Brain microvascular endothelial cell (primary cell): ENCODE measurements at regions not wholly inside any gene's neighbourhood (a gene's known extent, or its start where the extent isn't known, plus 50 kb on each side); places are given as distances from the start of the nearest gene placed in this dataset.

Experiments used
- DNase-seq: peaks from one replicate; pipeline ENCODE4 v3.0.0-alpha.2; 2020
- H3K27ac ChIP-seq: fragments of 250-450 bp; sonication (Bioruptor Pico); 2 replicates; pipeline ENCODE4 v1.5.1; 2020; ENCODE audit warnings: mild to moderate bottlenecking, moderate library complexity
- H3K27me3 ChIP-seq: fragments of 250-450 bp; sonication (Bioruptor Pico); replicated peaks from 2 replicates; pipeline ENCODE4 v1.5.1; 2020; ENCODE audit warnings: mild to moderate bottlenecking
- H3K36me3 ChIP-seq: fragments of 250-450 bp; sonication (Bioruptor Pico); replicated peaks from 2 replicates; pipeline ENCODE4 v1.5.1; 2020; ENCODE audit warnings: mild to moderate bottlenecking
- H3K4me3 ChIP-seq: 2 replicates; pipeline ENCODE4 v1.5.1; 2011; ENCODE audit warnings: low read depth, mild to moderate bottlenecking, control low read depth, low read length, moderate library complexity
- in situ Hi-C: cut with HindIII; loops from 2 replicates; pipeline ENCODE4 v1.10.0; 2017; ENCODE audit warnings: low sequenced_read_pairs, low pct_ligation_motif_present
- TF ChIP-seq, protein P1 (sequence below): IDR thresholded peaks from 2 replicates; pipeline ENCODE4 v1.5.1; 2011; ENCODE audit warnings: low read depth, mild to moderate bottlenecking, moderate library complexity, low read length, control low read depth, inconsistent platforms; ENCODE audit errors: missing control alignments

DNA sequence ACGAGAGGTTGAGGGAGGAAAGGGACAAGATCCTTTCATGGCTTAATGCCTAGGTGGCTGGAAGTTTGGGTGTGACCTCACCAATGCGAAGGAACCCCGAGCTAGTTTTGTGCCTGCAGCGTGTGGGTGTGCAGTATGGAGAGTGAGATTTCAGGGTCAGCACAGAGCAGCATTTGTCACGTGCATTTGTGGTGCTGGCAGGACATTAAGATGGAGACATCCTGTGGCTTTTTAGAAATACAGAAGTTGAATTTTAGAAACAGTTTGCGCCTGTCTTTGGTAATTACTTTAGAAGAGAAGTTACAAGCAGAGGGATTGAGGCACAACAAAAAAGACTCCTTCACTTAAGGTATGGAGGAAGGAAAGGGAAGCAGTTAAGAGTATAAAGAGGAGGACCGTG, 258.2 kb upstream of the THUMPD2 start:
- in situ Hi-C loops = no loop called here
- no peak overlapping the region for H3K27ac ChIP-seq

DNA sequence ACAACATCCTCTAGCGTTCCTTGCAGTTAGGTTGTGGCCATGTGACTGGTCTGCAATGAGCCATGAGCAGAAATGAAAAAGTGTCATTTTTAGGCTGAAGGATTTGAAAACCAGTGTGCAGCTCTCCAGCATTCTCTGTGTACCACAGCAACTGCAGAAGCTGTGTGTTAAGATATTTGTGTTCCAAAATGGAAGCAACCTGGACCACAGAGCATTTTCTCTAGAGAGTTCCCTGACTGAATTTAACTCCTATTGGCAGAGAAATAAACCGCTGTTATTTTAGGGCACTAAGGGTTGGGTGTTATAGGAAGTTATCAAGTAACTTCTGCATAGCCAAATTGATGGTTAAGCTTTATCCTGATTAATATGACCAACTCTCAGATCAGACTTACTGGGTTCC, 257.2 kb upstream of the THUMPD2 start:
- DNase-seq = no peak
- Histone ChIP-seq H3K27ac (no peak overlapping the region), H3K27me3 (no peaks in the 10 kb centered on the region), H3K4me3 (no peak overlapping the region), H3K36me3 (no peaks in the 10 kb centered on the region)
- in situ Hi-C loops = no loop called here
- TF ChIP-seq, protein P1, sequence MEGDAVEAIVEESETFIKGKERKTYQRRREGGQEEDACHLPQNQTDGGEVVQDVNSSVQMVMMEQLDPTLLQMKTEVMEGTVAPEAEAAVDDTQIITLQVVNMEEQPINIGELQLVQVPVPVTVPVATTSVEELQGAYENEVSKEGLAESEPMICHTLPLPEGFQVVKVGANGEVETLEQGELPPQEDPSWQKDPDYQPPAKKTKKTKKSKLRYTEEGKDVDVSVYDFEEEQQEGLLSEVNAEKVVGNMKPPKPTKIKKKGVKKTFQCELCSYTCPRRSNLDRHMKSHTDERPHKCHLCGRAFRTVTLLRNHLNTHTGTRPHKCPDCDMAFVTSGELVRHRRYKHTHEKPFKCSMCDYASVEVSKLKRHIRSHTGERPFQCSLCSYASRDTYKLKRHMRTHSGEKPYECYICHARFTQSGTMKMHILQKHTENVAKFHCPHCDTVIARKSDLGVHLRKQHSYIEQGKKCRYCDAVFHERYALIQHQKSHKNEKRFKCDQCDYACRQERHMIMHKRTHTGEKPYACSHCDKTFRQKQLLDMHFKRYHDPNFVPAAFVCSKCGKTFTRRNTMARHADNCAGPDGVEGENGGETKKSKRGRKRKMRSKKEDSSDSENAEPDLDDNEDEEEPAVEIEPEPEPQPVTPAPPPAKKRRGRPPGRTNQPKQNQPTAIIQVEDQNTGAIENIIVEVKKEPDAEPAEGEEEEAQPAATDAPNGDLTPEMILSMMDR = no peak

More for the DNA sequence above, 258.2 kb upstream of the THUMPD2 start:
- H3K27me3 ChIP-seq = no peaks in the 10 kb centered on the region
- no peaks in the 10 kb centered on the region for H3K36me3 ChIP-seq
- no peak for DNase-seq
- TF ChIP-seq, protein P1 = no peak
- no peak overlapping the region for H3K4me3 ChIP-seq

DNA sequence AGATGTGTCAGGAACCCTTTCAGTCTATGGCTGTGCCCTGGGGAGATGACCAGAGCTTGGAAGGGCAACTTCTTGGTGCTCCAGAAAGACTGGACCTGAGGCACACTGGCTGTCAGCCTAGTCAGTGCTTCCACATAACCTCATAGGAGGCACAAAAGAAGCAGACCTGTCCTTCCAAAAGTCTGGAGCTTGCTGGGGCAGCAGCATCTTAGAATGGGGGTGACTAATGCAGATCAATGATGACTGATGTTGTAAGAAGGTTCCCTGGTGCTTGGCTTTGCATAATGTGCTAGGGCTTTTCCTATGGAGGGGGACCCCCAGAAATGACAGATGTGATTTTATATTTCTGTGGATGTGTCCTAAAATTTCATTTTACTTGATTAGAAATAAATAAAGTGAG, 255.7 kb upstream of the THUMPD2 start:
- no peak overlapping the region for H3K4me3 ChIP-seq
- H3K27me3 ChIP-seq = no peaks in the 10 kb centered on the region
- no peak for DNase-seq
- no peaks in the 10 kb centered on the region for H3K36me3 ChIP-seq
- TF ChIP-seq, protein P1 = no peak
- in situ Hi-C loops = no loop called here
- peak overlapping the region; percentile 24 for H3K27ac ChIP-seq

DNA sequence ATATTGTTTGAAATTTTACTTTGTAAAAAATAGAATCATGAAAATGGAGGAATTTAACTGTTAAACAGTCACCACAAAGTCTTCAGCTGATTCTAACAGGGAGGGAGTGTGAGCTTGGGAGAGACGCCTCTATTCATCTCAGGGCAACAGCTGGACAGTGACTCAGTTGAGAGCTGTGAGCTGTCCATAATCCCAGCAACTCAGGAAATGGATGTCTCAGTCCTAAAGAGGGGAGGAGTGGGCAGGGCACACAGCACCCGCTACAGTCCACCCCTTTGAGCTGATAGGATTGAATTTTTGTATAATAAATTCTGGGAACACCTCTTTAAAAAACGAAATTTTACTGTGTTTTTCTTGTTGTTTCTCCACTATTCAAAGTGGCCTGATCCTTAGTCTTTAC, 255.1 kb upstream of the THUMPD2 start:
- no peaks in the 10 kb centered on the region for H3K27me3 ChIP-seq
- H3K27ac ChIP-seq = peak overlapping the region; percentile 58
- H3K4me3 ChIP-seq = no peak overlapping the region
- TF ChIP-seq, protein P1 = no peak
- DNase-seq = peak; percentile 89
- no peaks in the 10 kb centered on the region for H3K36me3 ChIP-seq
- in situ Hi-C loops = no loop called here

DNA sequence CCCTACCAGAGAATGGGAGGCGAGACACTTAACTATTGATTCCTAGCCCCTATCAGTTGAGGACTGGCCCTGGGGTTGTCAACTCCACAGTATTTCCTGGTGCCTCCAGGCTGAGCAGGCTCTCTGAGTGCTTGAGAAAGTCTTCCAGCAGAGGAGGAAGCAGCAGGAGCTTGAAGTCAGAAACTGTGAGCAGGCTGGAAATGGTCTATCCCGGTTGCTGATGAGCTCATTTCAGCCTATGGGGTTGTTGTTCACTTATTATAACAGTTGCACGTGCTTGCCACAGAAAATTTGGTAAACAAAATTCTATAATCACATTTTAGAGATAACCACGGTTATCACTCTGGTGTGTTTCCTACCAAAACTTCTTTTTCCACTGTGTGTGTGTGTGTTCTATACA, 254.7 kb upstream of the THUMPD2 start:
- TF ChIP-seq, protein P1 = no peak
- no peak for DNase-seq
- peak overlapping the region; percentile 58 for H3K27ac ChIP-seq
- no peaks in the 10 kb centered on the region for H3K36me3 ChIP-seq
- in situ Hi-C loops = no loop called here
- no peak overlapping the region for H3K4me3 ChIP-seq
- H3K27me3 ChIP-seq = no peaks in the 10 kb centered on the region

DNA sequence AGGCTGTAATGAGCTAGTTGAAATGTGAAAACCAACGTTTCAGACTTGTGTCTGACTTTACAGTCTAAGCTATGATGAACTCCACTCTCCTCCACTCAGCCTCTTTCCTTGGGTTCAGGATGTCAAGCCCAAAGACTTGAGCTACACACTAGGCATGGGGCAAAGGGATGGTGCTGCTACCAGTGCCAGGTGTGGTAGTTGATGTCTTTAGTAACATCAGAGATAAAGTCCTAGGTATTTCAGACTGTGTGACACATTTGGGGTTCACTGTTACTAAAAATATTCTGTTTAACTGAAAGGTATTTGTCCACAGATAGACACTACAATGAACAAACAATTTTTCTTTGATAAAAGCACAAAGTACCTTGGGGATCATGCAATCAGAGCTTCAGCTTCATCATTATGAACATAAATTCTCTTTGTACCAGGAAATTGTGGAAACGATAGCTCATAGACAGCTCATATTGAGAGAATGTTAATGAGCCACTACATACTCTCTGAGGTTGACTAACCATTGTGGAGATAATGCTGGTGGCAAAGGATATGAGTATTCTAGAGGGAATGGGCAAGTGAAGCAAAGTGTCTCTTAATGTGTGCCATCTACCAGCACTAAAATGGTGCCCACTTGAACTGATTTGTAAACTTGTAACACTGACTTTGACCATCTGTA, 253.7 kb upstream of the THUMPD2 start:
- TF ChIP-seq, protein P1 = no peak
- no peak overlapping the region for H3K4me3 ChIP-seq
- H3K36me3 ChIP-seq = no peaks in the 10 kb centered on the region
- in situ Hi-C loops = no loop called here
- peak overlapping the region; percentile 70 for H3K27ac ChIP-seq
- no peaks in the 10 kb centered on the region for H3K27me3 ChIP-seq
- peak; percentile 62 for DNase-seq
